HCT116 (cell line): ENCODE measurements at regions not wholly inside any gene's neighbourhood (a gene's known extent, or its start where the extent isn't known, plus 50 kb on each side); places are given as distances from the start of the nearest gene placed in this dataset.

Source experiments
- ATAC-seq: fragments of 200-7000 bp; cut with Tn5 transposase; 2 replicates; pipeline ENCODE4 v1.9.1; 2020; ENCODE audit warnings: mild to moderate bottlenecking, moderate library complexity
- BruUV-seq: library from RNA; stranded (reverse); fragments of 400-500 nt; replicated peaks from 2 replicates; lab custom pipeline; 2021; lab: Mats Ljungman, UMichigan
- CTCF ChIA-PET: fragments of 300-600 bp; sonication (Branson Sonifier 250); formaldehyde crosslinking; loops from one replicate; lab custom pipeline; 2021; ENCODE audit warnings: antibody characterized with exemption; lab: Charles Lee
- POLR2A ChIA-PET: fragments of 300-600, 350-600 bp; sonication (Branson Sonifier 250); formaldehyde crosslinking; loops from one replicate; lab custom pipeline; 2021; ENCODE audit warnings: antibody characterized with exemption; lab: Charles Lee
- RAD21 ChIA-PET, 2 experiments: fragments of 300-600 bp; sonication (Branson Sonifier 250); formaldehyde crosslinking; loops; one replicate each; lab custom pipeline; 2023; ENCODE audit warnings: low total read pairs in 2 of 2; ENCODE audit not compliant: uncharacterized antibody in 2 of 2, unreplicated experiment in 2 of 2, low non-redundant PET in 1 of 2; lab: Charles Lee
- DNase-seq: peaks from one replicate; pipeline ENCODE4 v3.0.0-alpha.2; 2010; ENCODE audit warnings: low read depth, low spot score
- H2AFZ ChIP-seq: fragments of 200-600 bp; shearing (Covaris generic), sonication (generic); 2 replicates; pipeline ENCODE4 v1.6.1; 2017; ENCODE audit warnings: low read depth, mixed run types, mixed read lengths, antibody characterized with exemption, low read length; ENCODE audit not compliant: poor library complexity, severe bottlenecking
- H3K27ac ChIP-seq: 2 replicates; pipeline ENCODE4 v1.5.1; 2012; ENCODE audit warnings: low read depth, low read length
- H3K27me3 ChIP-seq: fragments of 200-600 bp; sonication (generic); 2 replicates; pipeline ENCODE4 v1.6.1; 2016; ENCODE audit warnings: mixed run types, low read length, mixed read lengths; ENCODE audit not compliant: insufficient read depth
- H3K36me3 ChIP-seq, 2 experiments: fragments of 200-500 bp in 1 of 2; fragments of 200-600 bp in 1 of 2; sonication (Bioruptor generic) in 1 of 2; sonication (generic) in 1 of 2; 2 replicates each; pipeline versions ENCODE4 v1.5.1 to v1.6.1; 2014 to 2016; ENCODE audit warnings: low read length in 2 of 2, inconsistent platforms in 1 of 2, mixed read lengths in 1 of 2, mixed run types in 1 of 2; ENCODE audit not compliant: insufficient read depth in 2 of 2, control insufficient read depth in 1 of 2
- H3K4me1 ChIP-seq, 2 experiments: fragments of 200-600 bp in 1 of 2; sonication (generic) in 1 of 2; 2 replicates each; pipeline versions ENCODE4 v1.5.1 to v1.6.1; 2012 to 2017; ENCODE audit warnings: low read length in 2 of 2, inconsistent platforms in 1 of 2, mild to moderate bottlenecking in 1 of 2, mixed read lengths in 1 of 2, mixed run types in 1 of 2, moderate library complexity in 1 of 2; ENCODE audit not compliant: insufficient read depth in 2 of 2, control insufficient read depth in 1 of 2
- H3K4me2 ChIP-seq: fragments of 200-600 bp; sonication (generic); 2 replicates; pipeline ENCODE4 v1.6.1; 2017; ENCODE audit warnings: mixed run types, low read length, mixed read lengths
- H3K4me3 ChIP-seq, 2 experiments: fragments of 200-600 bp in 1 of 2; sonication (generic) in 1 of 2; replicated peaks in 1 of 2; 2 replicates each; pipeline ENCODE4 v1.5.1; 2011 to 2016; ENCODE audit warnings: low read length in 2 of 2, control low read depth in 1 of 2, low read depth in 1 of 2, mild to moderate bottlenecking in 1 of 2, mixed read lengths in 1 of 2, mixed run types in 1 of 2
- H3K79me2 ChIP-seq: fragments of 200-600 bp; sonication (generic); 2 replicates; pipeline ENCODE4 v1.6.1; 2017; ENCODE audit warnings: mild to moderate bottlenecking, mixed run types, low read length, moderate library complexity, mixed read lengths; ENCODE audit not compliant: insufficient read depth
- H3K9ac ChIP-seq: fragments of 200-600 bp; sonication (generic); 2 replicates; pipeline ENCODE4 v1.6.1; 2016; ENCODE audit warnings: low read length, mixed read lengths
- H3K9me2 ChIP-seq: fragments of 200-600 bp; sonication (generic), shearing (Covaris generic); 2 replicates; pipeline ENCODE4 v1.6.1; 2017; ENCODE audit warnings: mixed run types, mild to moderate bottlenecking, moderate library complexity; ENCODE audit not compliant: insufficient read depth
- H3K9me3 ChIP-seq, 2 experiments: fragments of 200-500 bp in 1 of 2; fragments of 200-600 bp in 1 of 2; sonication (Bioruptor generic) in 1 of 2; sonication (generic) in 1 of 2; 2 replicates each; pipeline ENCODE4 v1.6.1; 2014 to 2017; ENCODE audit warnings: low read length in 2 of 2, mixed read lengths in 2 of 2, inconsistent platforms in 1 of 2, low read depth in 1 of 2, mild to moderate bottlenecking in 1 of 2, mixed run types in 1 of 2, moderate library complexity in 1 of 2; ENCODE audit not compliant: control insufficient read depth in 1 of 2, insufficient read depth in 1 of 2
- H4K20me1 ChIP-seq: fragments of 200-600 bp; sonication (generic), shearing (Covaris generic); 2 replicates; pipeline ENCODE4 v1.6.1; 2017; ENCODE audit warnings: mixed run types, mild to moderate bottlenecking, moderate library complexity; ENCODE audit not compliant: insufficient read depth
- CEBPB ChIP-seq: IDR thresholded peaks from 2 replicates; pipeline ENCODE4 v1.6.1; 2012; ENCODE audit warnings: low read depth
- EGR1 ChIP-seq: IDR thresholded peaks from 2 replicates; pipeline ENCODE4 v1.6.1; 2012; ENCODE audit warnings: low read depth
- EZH2 ChIP-seq: fragments of 200-600 bp; sonication (generic); IDR thresholded peaks from 2 replicates; pipeline ENCODE4 v1.6.1; 2017; ENCODE audit warnings: antibody characterized with exemption, mixed run types
- EZH2phosphoT487 ChIP-seq: fragments of 200-600 bp; IDR thresholded peaks from 2 replicates; pipeline ENCODE4 v1.6.1; 2018; ENCODE audit warnings: antibody characterized with exemption, borderline replicate concordance
- JUND ChIP-seq: IDR thresholded peaks from 2 replicates; pipeline ENCODE4 v1.6.1; 2012
- RAD21 ChIP-seq: IDR thresholded peaks from 2 replicates; pipeline ENCODE4 v1.6.1; 2012; ENCODE audit warnings: low read depth, mild to moderate bottlenecking
- REST ChIP-seq: IDR thresholded peaks from 2 replicates; pipeline ENCODE4 v1.6.1; 2012; ENCODE audit warnings: low read depth
- SIN3A ChIP-seq: IDR thresholded peaks from 2 replicates; pipeline ENCODE4 v1.6.1; 2012; ENCODE audit warnings: low read depth
- SP1 ChIP-seq: IDR thresholded peaks from 2 replicates; pipeline ENCODE4 v1.6.1; 2012; ENCODE audit warnings: low read depth
- YY1 ChIP-seq: IDR thresholded peaks from 2 replicates; pipeline ENCODE4 v1.6.1; 2011; ENCODE audit warnings: low read length, low read depth, moderate library complexity, mild to moderate bottlenecking; ENCODE audit not compliant: insufficient replicate concordance; ENCODE audit errors: extremely low read depth
- ZBTB33 ChIP-seq: IDR thresholded peaks from 2 replicates; pipeline ENCODE4 v1.6.1; 2011; ENCODE audit warnings: mild to moderate bottlenecking, low read length, moderate library complexity; ENCODE audit not compliant: insufficient replicate concordance; ENCODE audit errors: extremely low read depth
- intact Hi-C: fragments of 100-400 bp; cut with micrococcal nuclease; formaldehyde crosslinking; loops from 2 replicates; pipeline ENCODE4 v1.10.0; 2022
- TF ChIP-seq, protein P1 (sequence below), 3 experiments: fragments of 200-600 bp in 1 of 3; sonication (generic) in 1 of 3; IDR thresholded peaks in 2 of 3; conservative IDR thresholded peaks in 1 of 3; 2 replicates each; pipeline ENCODE4 v1.5.1; 2012 to 2017; ENCODE audit warnings: low read depth in 2 of 3, low read length in 2 of 3, antibody characterized with exemption in 1 of 3, borderline replicate concordance in 1 of 3, control low read depth in 1 of 3, mild to moderate bottlenecking in 1 of 3, mixed read lengths in 1 of 3, mixed run types in 1 of 3, moderate library complexity in 1 of 3; ENCODE audit not compliant: insufficient read depth in 1 of 3

GRCh38 chr15:39290711-39291435 is 290.0 kb upstream of the THBS1 start (continued):
- TF ChIP-seq REST (no peak), EGR1 (no peak), RAD21 (no peak)
- TF ChIP-seq, protein P1, sequence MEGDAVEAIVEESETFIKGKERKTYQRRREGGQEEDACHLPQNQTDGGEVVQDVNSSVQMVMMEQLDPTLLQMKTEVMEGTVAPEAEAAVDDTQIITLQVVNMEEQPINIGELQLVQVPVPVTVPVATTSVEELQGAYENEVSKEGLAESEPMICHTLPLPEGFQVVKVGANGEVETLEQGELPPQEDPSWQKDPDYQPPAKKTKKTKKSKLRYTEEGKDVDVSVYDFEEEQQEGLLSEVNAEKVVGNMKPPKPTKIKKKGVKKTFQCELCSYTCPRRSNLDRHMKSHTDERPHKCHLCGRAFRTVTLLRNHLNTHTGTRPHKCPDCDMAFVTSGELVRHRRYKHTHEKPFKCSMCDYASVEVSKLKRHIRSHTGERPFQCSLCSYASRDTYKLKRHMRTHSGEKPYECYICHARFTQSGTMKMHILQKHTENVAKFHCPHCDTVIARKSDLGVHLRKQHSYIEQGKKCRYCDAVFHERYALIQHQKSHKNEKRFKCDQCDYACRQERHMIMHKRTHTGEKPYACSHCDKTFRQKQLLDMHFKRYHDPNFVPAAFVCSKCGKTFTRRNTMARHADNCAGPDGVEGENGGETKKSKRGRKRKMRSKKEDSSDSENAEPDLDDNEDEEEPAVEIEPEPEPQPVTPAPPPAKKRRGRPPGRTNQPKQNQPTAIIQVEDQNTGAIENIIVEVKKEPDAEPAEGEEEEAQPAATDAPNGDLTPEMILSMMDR (IDR thresholded peaks at IDR 0.05 in 2 of 3, conservative IDR thresholded peaks at IDR 0.05 in 1 of 3; ENCODE audit: borderline replicate concordance in 1 of 3, insufficient read depth in 1 of 3, low read depth in 2 of 3, low read length in 2 of 3), result no peak

- POLR2A ChIA-PET, result no interaction called here
- TF ChIP-seq SP1 (no peak), CEBPB (no peak), REST (no peak), EGR1 (no peak), EZH2 (no peak), EZH2phosphoT487 (no peak), SIN3A (no peak), YY1 (no peak), RAD21 (no peak), JUND (no peak), ZBTB33 (no peak)
These were observed 289.2 kb upstream of the THBS1 start for GRCh38 chr15:39291690-39292089.

More at GRCh38 chr15:39291690-39292089, 289.2 kb upstream of the THBS1 start:
- intact Hi-C loops, result no loop called here
- ChIA-PET RAD21 (no interaction called here), CTCF (no interaction called here)
- H3K9me2 ChIP-seq, result no peaks in the 10 kb centered on the region
- H2AFZ ChIP-seq, result no peak overlapping the region
- no peak overlapping the region for H3K4me3 ChIP-seq
- H3K4me1 ChIP-seq, result peaks cover 0 to 11% of the 10 kb centered on the region in 2 experiments; a peak in 1 of 4 replicates
- H3K9me3 ChIP-seq, result no peaks in the 10 kb centered on the region
- ATAC-seq (no peak), DNase-seq (no peak)
- no peaks in the 10 kb centered on the region for H3K27me3 ChIP-seq
- no peaks in the 10 kb centered on the region for H3K36me3 ChIP-seq
- no peak overlapping the region for H3K4me2 ChIP-seq
- H3K27ac ChIP-seq, result no peak overlapping the region
- H4K20me1 ChIP-seq, result no peaks in the 10 kb centered on the region
- no peak overlapping the region for H3K9ac ChIP-seq
- no TSS peak for BruUV-seq
- no peaks in the 10 kb centered on the region for H3K79me2 ChIP-seq
